IMR-90 (cell line): ENCODE measurements at regions not wholly inside any gene's neighbourhood (a gene's known extent, or its start where the extent isn't known, plus 50 kb on each side); places are given as distances from the start of the nearest gene placed in this dataset.

ENCODE experiments used
- BHLHE40 ChIP-seq: fragments of 150-350 bp; IDR thresholded peaks from 2 replicates; pipeline ENCODE4 v1.6.1; 2016; ENCODE audit warnings: mild to moderate bottlenecking, low read depth, low read length
- CHD1 ChIP-seq: IDR thresholded peaks from 2 replicates; pipeline ENCODE4 v1.6.1; 2012; ENCODE audit warnings: low read depth, low read length, improper control_type of control experiment
- CTCF ChIP-seq: conservative IDR thresholded peaks from 2 replicates; pipeline ENCODE4 v1.5.1; 2012; ENCODE audit warnings: mild to moderate bottlenecking, low read depth, low read length, improper control_type of control experiment
- FOS ChIP-seq: fragments of 150-350 bp; IDR thresholded peaks from 2 replicates; pipeline ENCODE4 v1.6.1; 2016; ENCODE audit warnings: low read depth, low read length
- NFE2L2 ChIP-seq: fragments of 150-350 bp; IDR thresholded peaks from 2 replicates; pipeline ENCODE4 v1.6.1; 2016; ENCODE audit warnings: low read depth, mild to moderate bottlenecking, low read length
- POLR2A ChIP-seq: IDR thresholded peaks from 2 replicates; pipeline ENCODE4 v1.6.1; 2012; ENCODE audit warnings: mild to moderate bottlenecking, low read depth, low read length
- RAD21 ChIP-seq: IDR thresholded peaks from 2 replicates; pipeline ENCODE4 v1.6.1; 2012; ENCODE audit warnings: low read length, improper control_type of control experiment
- RFX5 ChIP-seq: IDR thresholded peaks from 2 replicates; pipeline ENCODE4 v1.8.0; 2012; ENCODE audit warnings: low read depth, mild to moderate bottlenecking, low read length, moderate library complexity
- SMC3 ChIP-seq: fragments of 150-350 bp; IDR thresholded peaks from 2 replicates; pipeline ENCODE4 v1.6.1; 2016; ENCODE audit warnings: low read depth, mild to moderate bottlenecking, antibody characterized with exemption, low read length, moderate library complexity

DNA sequence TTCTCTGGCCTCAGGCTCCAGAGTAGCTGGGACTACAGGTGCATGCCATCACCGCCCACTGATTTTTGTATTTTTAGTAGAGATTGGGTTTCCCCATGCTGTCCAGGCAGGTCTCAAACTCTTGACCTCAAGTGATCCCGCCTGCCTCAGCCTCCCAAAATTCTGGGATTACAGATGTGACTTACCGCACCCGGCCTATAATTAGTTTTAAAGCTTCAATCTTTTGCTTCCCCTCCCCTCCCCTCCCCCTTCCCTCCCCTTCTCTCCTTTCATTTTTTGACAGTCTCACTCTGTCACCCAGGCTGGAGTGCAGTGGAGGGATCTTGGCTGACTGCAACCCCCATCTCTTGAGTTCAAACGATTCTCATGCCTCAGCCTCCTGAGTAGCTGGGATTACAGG is 433.3 kb upstream of the EDIL3 start:
- TF ChIP-seq RFX5 (no peak), RAD21 (no peak), CTCF (no peak), BHLHE40 (no peak), CHD1 (no peak), SMC3 (no peak), FOS (no peak), POLR2A (no peak), NFE2L2 (no peak)
